ENCODE measurements at regions not wholly inside any gene's neighbourhood (a gene's known extent, or its start where the extent isn't known, plus 50 kb on each side); places are given as distances from the start of the nearest gene placed in this dataset.

DNA sequence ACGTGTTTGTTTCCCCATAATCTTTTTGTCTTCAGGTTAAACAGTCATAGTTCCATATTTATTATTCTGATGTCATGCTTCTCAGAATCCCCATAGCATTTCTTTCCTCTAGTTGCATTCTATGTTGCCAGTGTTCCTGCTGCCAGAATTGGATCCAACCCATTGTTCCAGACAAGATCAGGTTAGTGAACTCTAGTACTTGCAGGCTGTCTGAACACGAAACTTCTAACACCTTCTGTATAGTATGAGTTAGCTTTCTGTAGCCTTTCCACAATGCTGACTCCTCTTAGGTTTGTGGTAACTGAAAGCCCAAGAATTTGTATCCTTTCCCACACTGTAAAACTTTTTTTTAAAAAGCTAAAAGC is 88.0 kb upstream of the ROPN1 start:
- TF ChIP-seq POLR2A (IDR thresholded peaks at IDR 0.05) (no peak), POLR2AphosphoS5 (IDR thresholded peaks at IDR 0.05) (no peak), EP300 (IDR thresholded peaks at IDR 0.05) (no peak)
- TF ChIP-seq, protein P1, sequence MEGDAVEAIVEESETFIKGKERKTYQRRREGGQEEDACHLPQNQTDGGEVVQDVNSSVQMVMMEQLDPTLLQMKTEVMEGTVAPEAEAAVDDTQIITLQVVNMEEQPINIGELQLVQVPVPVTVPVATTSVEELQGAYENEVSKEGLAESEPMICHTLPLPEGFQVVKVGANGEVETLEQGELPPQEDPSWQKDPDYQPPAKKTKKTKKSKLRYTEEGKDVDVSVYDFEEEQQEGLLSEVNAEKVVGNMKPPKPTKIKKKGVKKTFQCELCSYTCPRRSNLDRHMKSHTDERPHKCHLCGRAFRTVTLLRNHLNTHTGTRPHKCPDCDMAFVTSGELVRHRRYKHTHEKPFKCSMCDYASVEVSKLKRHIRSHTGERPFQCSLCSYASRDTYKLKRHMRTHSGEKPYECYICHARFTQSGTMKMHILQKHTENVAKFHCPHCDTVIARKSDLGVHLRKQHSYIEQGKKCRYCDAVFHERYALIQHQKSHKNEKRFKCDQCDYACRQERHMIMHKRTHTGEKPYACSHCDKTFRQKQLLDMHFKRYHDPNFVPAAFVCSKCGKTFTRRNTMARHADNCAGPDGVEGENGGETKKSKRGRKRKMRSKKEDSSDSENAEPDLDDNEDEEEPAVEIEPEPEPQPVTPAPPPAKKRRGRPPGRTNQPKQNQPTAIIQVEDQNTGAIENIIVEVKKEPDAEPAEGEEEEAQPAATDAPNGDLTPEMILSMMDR (IDR thresholded peaks at IDR 0.05) = no peak

Measured in stomach (tissue), 4 donors.